ENCODE measurements at regions not wholly inside any gene's neighbourhood (a gene's known extent, or its start where the extent isn't known, plus 50 kb on each side); places are given as distances from the start of the nearest gene placed in this dataset.

DNA sequence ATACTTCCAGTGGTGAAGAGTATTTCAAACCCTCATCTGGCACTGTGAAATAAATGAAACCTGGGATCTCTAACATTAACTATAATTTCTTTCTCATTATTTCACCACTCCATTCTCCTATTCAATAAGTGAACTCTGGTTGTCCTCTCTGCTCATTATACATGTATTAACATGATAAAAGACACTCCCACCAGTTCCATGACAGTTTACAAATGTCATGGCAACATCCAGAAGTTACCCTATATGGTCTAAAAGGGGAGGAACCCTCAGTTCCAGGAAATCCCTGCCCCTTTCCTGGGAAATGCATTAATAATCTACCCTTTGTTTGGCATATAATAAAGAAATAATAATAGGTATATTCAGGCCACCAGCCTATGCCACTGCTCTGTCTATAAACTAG is 62.7 kb upstream of the BRINP3 start:
- TF ChIP-seq CTCF (conservative IDR thresholded peaks at IDR 0.05; ENCODE audit: low read length) (no peak), EZH2phosphoT487 (IDR thresholded peaks at IDR 0.05; ENCODE audit: borderline replicate concordance, low read depth, low read length) (no peak)

Measured in OCI-LY7 (cell line).